Left lung (tissue), 4 donors: ENCODE measurements at regions not wholly inside any gene's neighbourhood (a gene's known extent, or its start where the extent isn't known, plus 50 kb on each side); places are given as distances from the start of the nearest gene placed in this dataset.

Source experiments
- ATAC-seq: fragments of 200-7000 bp; cut with Tn5 transposase; one replicate; pipeline ENCODE4 v1.9.1; 2020; ENCODE audit warnings: moderate library complexity
- DNase-seq, 4 donors: peaks; one replicate each; pipeline ENCODE4 v3.0.0-alpha.2; 2013 to 2020
- H3K27ac ChIP-seq, 2 donors: fragments of 200-600 bp; sonication (generic) in 1 of 2; one replicate each; pipeline versions ENCODE4 v1.5.0 to v1.8.0; 2020 to 2021
- H3K27me3 ChIP-seq, 2 donors: fragments of 200-600 bp; sonication (generic) in 1 of 2; one replicate each; pipeline versions ENCODE4 v1.5.0 to v1.8.0; 2020 to 2021
- H3K36me3 ChIP-seq, 2 donors: fragments of 200-600 bp; sonication (generic) in 1 of 2; one replicate each; pipeline versions ENCODE4 v1.5.0 to v1.8.0; 2020 to 2021
- H3K4me1 ChIP-seq, 2 donors: fragments of 200-600 bp; one replicate each; pipeline ENCODE4 v1.8.0; 2021
- H3K4me3 ChIP-seq, 2 donors: fragments of 200-600 bp; sonication (generic) in 1 of 2; one replicate each; pipeline versions ENCODE4 v1.5.0 to v1.8.0; 2020 to 2021; ENCODE audit warnings: mild to moderate bottlenecking in 1 of 2
- H3K9me3 ChIP-seq, 2 donors: fragments of 200-600 bp; sonication (generic) in 1 of 2; one replicate each; pipeline versions ENCODE4 v1.5.0 to v1.8.0; 2020 to 2021
- intact Hi-C, 2 donors: fragments of 100-400 bp; cut with DNase I; formaldehyde crosslinking; loops; one replicate each; pipeline versions ENCODE4 v1.11.2 to v1.14.2; 2022
- TF ChIP-seq, protein P1 (sequence below), 2 donors: fragments of 200-600 bp; sonication (generic) in 1 of 2; IDR thresholded peaks; one replicate each; pipeline versions ENCODE4 v1.5.0 to v1.8.0; 2021; ENCODE audit warnings: antibody characterized with exemption in 2 of 2
- donor health status: DM: no; HTN: yes; CAD: no.
- donor health status: DM: no; HTN: no; CAD: no.

DNA sequence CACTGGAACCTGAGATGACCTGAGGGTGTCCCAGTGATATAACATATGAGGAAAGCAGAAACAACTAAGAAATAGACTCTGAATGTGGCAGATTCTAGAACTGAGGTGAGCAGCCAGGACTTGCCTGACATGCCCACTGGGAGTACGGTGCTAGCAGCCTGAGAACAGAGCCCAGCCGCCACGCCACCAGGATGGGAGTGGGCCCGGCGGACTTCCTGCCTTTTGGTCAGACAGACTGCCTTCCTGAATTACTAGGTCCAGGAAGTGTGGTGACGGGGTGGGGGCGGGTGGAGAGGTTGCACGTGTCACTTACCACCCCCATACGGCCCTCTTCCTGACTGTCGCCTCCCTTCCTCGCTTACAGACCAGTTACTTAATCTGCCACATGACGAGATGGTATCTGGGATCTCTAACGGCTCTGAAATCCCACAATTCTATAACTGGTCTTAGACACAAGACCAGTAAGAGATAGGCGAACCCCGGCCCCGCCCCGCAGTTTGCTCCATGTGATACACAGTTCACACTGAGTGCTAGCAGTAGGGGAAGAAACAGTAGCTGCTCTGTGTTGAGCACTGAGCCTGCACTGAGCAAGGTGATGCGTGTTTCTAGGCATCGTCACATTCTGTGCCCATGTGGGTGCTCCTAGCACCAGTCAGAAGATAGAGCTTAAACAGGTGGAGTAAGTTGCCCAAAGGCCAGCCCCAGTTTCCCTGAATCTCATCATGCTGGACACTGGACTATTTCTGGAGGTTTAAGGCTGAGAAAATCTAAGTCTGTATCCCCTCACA is 95.7 kb downstream of the CPN2 start:
- no peak overlapping the region for H3K4me3 ChIP-seq

DNA sequence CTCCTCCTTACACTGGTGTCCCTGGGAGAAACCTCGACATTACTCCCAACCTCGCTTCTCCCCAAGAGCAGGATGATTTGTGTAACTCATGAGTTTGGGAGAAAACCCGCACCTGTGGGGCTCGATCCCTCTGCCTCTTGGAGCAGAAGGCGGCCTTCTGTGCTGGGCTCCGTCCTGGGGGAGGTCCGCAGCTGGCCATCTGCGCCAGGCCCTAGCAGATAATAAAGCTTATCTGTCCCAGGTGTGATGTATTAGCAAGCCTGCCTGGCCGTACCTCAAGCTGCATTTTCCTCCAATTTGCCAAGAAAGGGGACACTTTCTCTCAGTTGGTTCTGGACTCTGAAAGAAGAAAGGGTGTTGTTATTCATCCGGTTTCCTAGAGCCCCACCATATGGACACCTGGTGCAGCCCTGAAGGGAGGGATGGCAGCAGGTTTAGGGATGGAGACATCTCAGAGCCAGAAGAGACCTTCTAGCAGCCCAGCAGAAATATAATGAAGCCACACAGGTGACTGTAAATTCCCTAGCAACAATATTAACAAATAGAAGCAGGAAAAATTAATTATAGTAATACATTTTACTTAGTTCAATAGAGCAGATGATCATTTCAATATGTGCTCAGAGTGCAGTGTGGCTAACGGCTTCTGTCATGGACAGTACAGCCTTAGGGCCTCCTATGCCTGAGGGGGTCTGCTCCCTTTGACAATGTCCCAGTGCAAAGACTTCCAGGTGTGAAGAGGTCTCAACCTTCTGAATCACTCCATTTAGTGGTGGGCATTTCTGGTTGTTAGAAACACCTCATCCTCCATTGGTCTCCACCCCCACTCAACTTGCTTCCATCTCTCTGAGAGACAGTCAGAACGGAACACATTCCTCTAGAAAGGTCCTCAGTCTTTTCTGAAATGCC is 94.8 kb downstream of the CPN2 start:
- ATAC-seq (no peak), DNase-seq (no peak)
- intact Hi-C loops, result no loop called here
- peaks cover 0 to 22% of the 10 kb centered on the region in 2 donors for H3K4me1 ChIP-seq
- TF ChIP-seq, protein P1, sequence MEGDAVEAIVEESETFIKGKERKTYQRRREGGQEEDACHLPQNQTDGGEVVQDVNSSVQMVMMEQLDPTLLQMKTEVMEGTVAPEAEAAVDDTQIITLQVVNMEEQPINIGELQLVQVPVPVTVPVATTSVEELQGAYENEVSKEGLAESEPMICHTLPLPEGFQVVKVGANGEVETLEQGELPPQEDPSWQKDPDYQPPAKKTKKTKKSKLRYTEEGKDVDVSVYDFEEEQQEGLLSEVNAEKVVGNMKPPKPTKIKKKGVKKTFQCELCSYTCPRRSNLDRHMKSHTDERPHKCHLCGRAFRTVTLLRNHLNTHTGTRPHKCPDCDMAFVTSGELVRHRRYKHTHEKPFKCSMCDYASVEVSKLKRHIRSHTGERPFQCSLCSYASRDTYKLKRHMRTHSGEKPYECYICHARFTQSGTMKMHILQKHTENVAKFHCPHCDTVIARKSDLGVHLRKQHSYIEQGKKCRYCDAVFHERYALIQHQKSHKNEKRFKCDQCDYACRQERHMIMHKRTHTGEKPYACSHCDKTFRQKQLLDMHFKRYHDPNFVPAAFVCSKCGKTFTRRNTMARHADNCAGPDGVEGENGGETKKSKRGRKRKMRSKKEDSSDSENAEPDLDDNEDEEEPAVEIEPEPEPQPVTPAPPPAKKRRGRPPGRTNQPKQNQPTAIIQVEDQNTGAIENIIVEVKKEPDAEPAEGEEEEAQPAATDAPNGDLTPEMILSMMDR (IDR thresholded peaks at IDR 0.05), result no peak
- peaks cover 0 to 6% of the 10 kb centered on the region in 2 donors for H3K9me3 ChIP-seq
- H3K36me3 ChIP-seq, result no peaks in the 10 kb centered on the region
- H3K27me3 ChIP-seq, result no peaks in the 10 kb centered on the region
- H3K27ac ChIP-seq, result peak overlapping the region; percentile 45 to 56
- no peak overlapping the region for H3K4me3 ChIP-seq

More for the DNA sequence above, 95.7 kb downstream of the CPN2 start:
- Histone ChIP-seq H3K36me3 (no peaks in the 10 kb centered on the region), H3K27me3 (no peaks in the 10 kb centered on the region), H3K9me3 (peaks cover 0 to 6% of the 10 kb centered on the region in 2 donors), H3K27ac (peak overlapping the region; percentile 45 to 56), H3K4me1 (peaks cover 0 to 30% of the 10 kb centered on the region in 2 donors)
- DNase-seq (peak in 3 of 4 donors; percentile 61 to 91 (median 87)), ATAC-seq (peak; percentile 84)
- intact Hi-C loops, result no loop called here
- TF ChIP-seq, protein P1 (IDR thresholded peaks at IDR 0.05), result no peak

DNA sequence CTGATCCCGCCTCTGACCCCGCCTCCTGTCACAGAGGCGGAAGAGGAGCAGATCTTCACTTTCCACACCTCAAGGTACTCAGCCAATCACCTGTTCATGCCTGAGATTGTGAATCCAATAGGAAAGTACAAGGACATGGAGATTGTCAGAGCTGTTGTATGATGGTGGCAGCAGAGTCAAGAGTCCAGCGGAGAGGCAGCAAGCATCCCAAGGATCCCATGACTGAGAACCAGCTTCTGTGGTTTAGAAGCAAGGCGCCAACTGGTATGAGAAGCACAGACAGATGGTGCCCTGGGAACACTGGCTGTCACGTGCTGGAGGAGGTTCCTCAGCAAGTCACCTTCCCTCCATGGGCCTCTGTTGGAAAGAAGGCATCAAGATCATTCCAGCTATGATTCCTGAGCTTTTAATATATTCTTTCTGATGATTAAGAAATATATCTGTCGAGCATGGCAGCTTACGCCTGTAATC is 93.9 kb downstream of the CPN2 start:
- no peaks in the 10 kb centered on the region for H3K36me3 ChIP-seq
- no peak overlapping the region for H3K4me3 ChIP-seq
- H3K27ac ChIP-seq, result no peak overlapping the region
- H3K4me1 ChIP-seq, result peaks cover 0 to 19% of the 10 kb centered on the region in 2 donors
- DNase-seq (no peak), ATAC-seq (no peak)
- intact Hi-C loops, result no loop called here
- no peaks in the 10 kb centered on the region for H3K27me3 ChIP-seq
- TF ChIP-seq, protein P1 (IDR thresholded peaks at IDR 0.05), result no peak
- H3K9me3 ChIP-seq, result peaks cover 0 to 6% of the 10 kb centered on the region in 2 donors

DNA sequence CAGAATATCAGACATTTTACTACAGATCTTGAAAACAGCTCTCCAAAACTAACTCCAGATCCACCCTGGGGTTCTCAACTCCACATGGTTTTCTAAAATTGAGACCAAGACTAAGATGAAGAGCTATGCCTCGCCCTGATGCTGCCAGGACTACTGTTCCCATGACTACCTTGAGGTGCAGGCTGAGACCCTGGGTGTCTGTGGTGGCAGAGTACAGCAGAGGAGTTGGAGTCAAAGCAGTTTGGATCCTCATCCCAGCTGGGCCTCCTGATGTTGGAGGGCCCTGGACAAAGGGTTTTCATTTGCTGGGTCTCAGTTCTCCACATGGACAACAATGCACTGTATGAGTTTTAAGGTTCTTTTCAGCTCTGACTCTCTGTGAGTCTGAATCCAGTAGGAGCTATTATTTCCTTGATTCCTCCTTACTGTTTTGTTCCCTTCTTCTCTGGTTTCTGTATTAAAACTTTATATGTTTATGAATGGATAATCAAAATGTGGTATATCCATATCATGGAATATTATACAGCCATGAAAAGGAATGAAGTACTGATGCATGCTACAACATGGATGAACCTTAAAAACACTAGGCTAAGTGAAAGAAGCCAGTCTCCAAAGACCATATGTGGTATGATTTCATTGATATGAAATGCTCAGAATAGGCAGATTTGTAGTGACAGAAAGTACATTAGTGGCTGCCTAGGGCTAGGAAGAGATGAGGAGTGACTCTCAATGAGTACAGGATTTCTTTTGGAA is 93.0 kb downstream of the CPN2 start:
- Histone ChIP-seq H3K4me1 (peaks cover 0 to 19% of the 10 kb centered on the region in 2 donors), H3K4me3 (no peak overlapping the region), H3K27ac (no peak overlapping the region), H3K36me3 (no peaks in the 10 kb centered on the region), H3K9me3 (peaks cover 0 to 6% of the 10 kb centered on the region in 2 donors), H3K27me3 (no peaks in the 10 kb centered on the region)
- DNase-seq (no peak), ATAC-seq (no peak)
- intact Hi-C loops, result no loop called here
- TF ChIP-seq, protein P1 (IDR thresholded peaks at IDR 0.05), result no peak
